Stimulated activated CD4-positive, alpha-beta T cell treated with anti-CD3 and anti-CD28 coated beads, TNF-alpha, amount 100 ng/mL, for 4 hours (primary cell): ENCODE measurements at regions not wholly inside any gene's neighbourhood (a gene's known extent, or its start where the extent isn't known, plus 50 kb on each side); places are given as distances from the start of the nearest gene placed in this dataset.
"Not testable (repeated sequence)": the region's sequence is repeated elsewhere in the genome, so short reads cannot be mapped to it uniquely, and the experiment has no call there.

Experiments used
- DNase-seq, 3 experiments: peaks; one replicate each; pipeline ENCODE4 v3.0.0-alpha.2; 2020; ENCODE audit warnings: low read depth in 3 of 3

- DNase-seq, result no peak
Observed at GRCh38 chr3:103167850-103168249, 733.0 kb downstream of the ZPLD1 start.

GRCh38 chr3:103169289-103169688 lies 734.5 kb downstream of the ZPLD1 start:
- no peak for DNase-seq

GRCh38 chr3:103170651-103171050 lies 735.8 kb downstream of the ZPLD1 start:
- DNase-seq, result no peak

- no peak for DNase-seq
Observed at GRCh38 chr3:103173940-103174339, 739.1 kb downstream of the ZPLD1 start.

- DNase-seq, result no peak
Observed at GRCh38 chr3:103181160-103181559, 746.3 kb downstream of the ZPLD1 start.

GRCh38 chr3:103184772-103185171 lies 750.0 kb downstream of the ZPLD1 start:
- no peak for DNase-seq

GRCh38 chr3:103189941-103190340 lies 755.1 kb downstream of the ZPLD1 start:
- DNase-seq, result no peak

- no peak for DNase-seq
Observed at GRCh38 chr3:103195216-103195615, 760.4 kb downstream of the ZPLD1 start.

- no peak for DNase-seq
Observed at GRCh38 chr3:103203441-103203840, 768.6 kb downstream of the ZPLD1 start.

- DNase-seq, result no peak
Observed at GRCh38 chr3:103210583-103210982, 775.8 kb downstream of the ZPLD1 start.

- DNase-seq, result no peak
Observed at GRCh38 chr3:103218146-103218545, 783.3 kb downstream of the ZPLD1 start.

- no peak for DNase-seq
Observed at GRCh38 chr3:103218793-103219192, 784.0 kb downstream of the ZPLD1 start.

- no peak for DNase-seq
Observed at GRCh38 chr3:103227651-103228050, 792.8 kb downstream of the ZPLD1 start.

- DNase-seq, result no peak
Observed at GRCh38 chr3:103247459-103247858, 812.6 kb downstream of the ZPLD1 start.

- not testable (repeated sequence) for DNase-seq
Observed at GRCh38 chr3:103254827-103255226, 820.0 kb downstream of the ZPLD1 start.

GRCh38 chr3:103269287-103269686 lies 834.5 kb downstream of the ZPLD1 start:
- no peak for DNase-seq

GRCh38 chr3:103271575-103271974 lies 836.8 kb downstream of the ZPLD1 start:
- no peak for DNase-seq

GRCh38 chr3:103295974-103296570 lies 861.3 kb downstream of the ZPLD1 start:
- DNase-seq, result no peak

GRCh38 chr3:103297502-103297901 lies 862.7 kb downstream of the ZPLD1 start:
- not testable (repeated sequence) for DNase-seq

GRCh38 chr3:103306104-103306503 lies 871.3 kb downstream of the ZPLD1 start:
- no peak for DNase-seq

- no peak for DNase-seq
Observed at GRCh38 chr3:103308921-103309320, 874.1 kb downstream of the ZPLD1 start.

GRCh38 chr3:103319912-103320311 lies 885.1 kb downstream of the ZPLD1 start:
- DNase-seq, result no peak

GRCh38 chr3:103337179-103337845 lies 902.5 kb downstream of the ZPLD1 start:
- no peak for DNase-seq
